DOHH2 (cell line): ENCODE measurements at regions not wholly inside any gene's neighbourhood (a gene's known extent, or its start where the extent isn't known, plus 50 kb on each side); places are given as distances from the start of the nearest gene placed in this dataset.

Source experiments
- H3F3A ChIP-seq: fragments of 200-600 bp; sonication (generic), shearing (Covaris generic); 2 replicates; pipeline ENCODE4 v1.6.0; 2016; ENCODE audit warnings: antibody characterized with exemption, mild to moderate bottlenecking; ENCODE audit not compliant: control insufficient read depth, insufficient read depth
- H3K27ac ChIP-seq: fragments of 200-600 bp; sonication (generic); 2 replicates; pipeline ENCODE4 v1.5.1; 2014; ENCODE audit warnings: low read depth, mild to moderate bottlenecking, low read length, moderate library complexity
- H3K27me3 ChIP-seq: fragments of 200-600 bp; sonication (generic); 2 replicates; pipeline ENCODE4 v1.6.1; 2014; ENCODE audit warnings: mild to moderate bottlenecking, low read length, mixed read lengths; ENCODE audit not compliant: control insufficient read depth
- H3K36me3 ChIP-seq: fragments of 200-600 bp; sonication (generic); 2 replicates; pipeline ENCODE4 v1.6.1; 2014; ENCODE audit warnings: mild to moderate bottlenecking, low read length, moderate library complexity, mixed read lengths; ENCODE audit not compliant: control insufficient read depth
- H3K4me1 ChIP-seq: fragments of 200-600 bp; sonication (generic); 2 replicates; pipeline ENCODE4 v1.6.1; 2014; ENCODE audit warnings: mild to moderate bottlenecking, low read length, mixed read lengths; ENCODE audit not compliant: control insufficient read depth
- H3K4me2 ChIP-seq: fragments of 200-600 bp; sonication (generic); 2 replicates; pipeline ENCODE4 v1.6.0; 2014; ENCODE audit warnings: mild to moderate bottlenecking, low read length, moderate library complexity
- H3K4me3 ChIP-seq: fragments of 200-600 bp; sonication (generic); 2 replicates; pipeline ENCODE4 v1.5.1; 2014; ENCODE audit warnings: mild to moderate bottlenecking, low read length, mixed read lengths
- H3K79me2 ChIP-seq: fragments of 200-600 bp; sonication (generic); 2 replicates; pipeline ENCODE4 v1.6.1; 2014; ENCODE audit warnings: mild to moderate bottlenecking, low read length, mixed read lengths; ENCODE audit not compliant: control insufficient read depth
- H3K9me2 ChIP-seq: fragments of 200-600 bp; sonication (generic); replicated peaks from 2 replicates; pipeline ENCODE4 v1.6.1; 2014; ENCODE audit warnings: mild to moderate bottlenecking, low read length, mixed read lengths; ENCODE audit not compliant: control insufficient read depth
- H3K9me3 ChIP-seq: fragments of 200-600 bp; sonication (generic); 2 replicates; pipeline ENCODE4 v1.6.1; 2014; ENCODE audit warnings: antibody characterized with exemption, low read length, mixed read lengths; ENCODE audit not compliant: control insufficient read depth, insufficient read depth
- H4K20me1 ChIP-seq: fragments of 200-600 bp; sonication (generic); 2 replicates; pipeline ENCODE4 v1.6.0; 2014; ENCODE audit warnings: low read depth, mild to moderate bottlenecking, antibody characterized with exemption, low read length, moderate library complexity; ENCODE audit not compliant: control insufficient read depth, insufficient read depth
- EZH2phosphoT487 ChIP-seq: fragments of 200-600 bp; sonication (generic); IDR thresholded peaks from 2 replicates; pipeline ENCODE4 v1.6.1; 2017; ENCODE audit warnings: borderline replicate concordance, mild to moderate bottlenecking, antibody characterized with exemption, low read length, moderate library complexity, mixed read lengths
- TF ChIP-seq, protein P1 (sequence below): fragments of 200-600 bp; sonication (generic); IDR thresholded peaks from one replicate; pipeline ENCODE4 v1.5.1; 2014; ENCODE audit warnings: antibody characterized with exemption, mild to moderate bottlenecking, low read depth, low read length; ENCODE audit not compliant: poor library complexity, severe bottlenecking

DNA sequence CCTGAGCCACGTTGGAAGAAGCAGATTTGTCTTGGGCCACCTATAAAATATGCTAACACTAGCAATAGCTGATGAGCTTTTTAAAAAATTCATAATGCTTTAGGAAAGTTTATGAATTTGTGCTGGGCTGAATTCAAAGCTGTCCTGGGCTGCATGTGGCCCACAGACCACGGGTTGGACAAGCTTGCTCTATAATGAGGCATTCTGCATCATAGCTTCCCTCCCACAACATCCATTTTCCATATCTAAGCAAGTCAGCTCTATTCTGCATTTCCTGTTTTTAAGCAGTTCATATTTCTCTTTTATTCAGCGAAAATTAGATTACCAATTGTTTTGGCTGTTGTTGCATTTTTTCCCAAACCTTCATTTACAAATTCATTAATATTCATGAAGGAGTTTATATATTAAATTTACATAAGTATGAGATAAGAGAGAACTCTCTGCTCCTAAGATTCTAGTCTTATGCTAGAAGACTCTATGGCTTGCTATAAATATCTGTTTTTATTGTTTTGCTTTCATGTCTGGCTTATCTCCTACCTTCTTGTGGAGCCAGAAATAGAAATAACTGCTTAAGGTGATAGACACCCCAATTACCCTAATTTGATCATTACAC, 114.5 kb upstream of the HNRNPA3 start:
- H3K4me2 ChIP-seq: no peak overlapping the region
- no peaks in the 10 kb centered on the region for H3F3A ChIP-seq
- no peak overlapping the region for H3K27ac ChIP-seq
- TF ChIP-seq, protein P1, sequence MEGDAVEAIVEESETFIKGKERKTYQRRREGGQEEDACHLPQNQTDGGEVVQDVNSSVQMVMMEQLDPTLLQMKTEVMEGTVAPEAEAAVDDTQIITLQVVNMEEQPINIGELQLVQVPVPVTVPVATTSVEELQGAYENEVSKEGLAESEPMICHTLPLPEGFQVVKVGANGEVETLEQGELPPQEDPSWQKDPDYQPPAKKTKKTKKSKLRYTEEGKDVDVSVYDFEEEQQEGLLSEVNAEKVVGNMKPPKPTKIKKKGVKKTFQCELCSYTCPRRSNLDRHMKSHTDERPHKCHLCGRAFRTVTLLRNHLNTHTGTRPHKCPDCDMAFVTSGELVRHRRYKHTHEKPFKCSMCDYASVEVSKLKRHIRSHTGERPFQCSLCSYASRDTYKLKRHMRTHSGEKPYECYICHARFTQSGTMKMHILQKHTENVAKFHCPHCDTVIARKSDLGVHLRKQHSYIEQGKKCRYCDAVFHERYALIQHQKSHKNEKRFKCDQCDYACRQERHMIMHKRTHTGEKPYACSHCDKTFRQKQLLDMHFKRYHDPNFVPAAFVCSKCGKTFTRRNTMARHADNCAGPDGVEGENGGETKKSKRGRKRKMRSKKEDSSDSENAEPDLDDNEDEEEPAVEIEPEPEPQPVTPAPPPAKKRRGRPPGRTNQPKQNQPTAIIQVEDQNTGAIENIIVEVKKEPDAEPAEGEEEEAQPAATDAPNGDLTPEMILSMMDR: no peak
- no peak for TF ChIP-seq EZH2phosphoT487
- H3K4me3 ChIP-seq: no peak overlapping the region
- H3K27me3 ChIP-seq: no peaks in the 10 kb centered on the region
- H3K9me3 ChIP-seq: no peaks in the 10 kb centered on the region
- no peaks in the 10 kb centered on the region for H3K79me2 ChIP-seq
- no peaks in the 10 kb centered on the region for H3K36me3 ChIP-seq
- no peaks in the 10 kb centered on the region for H4K20me1 ChIP-seq
- H3K9me2 ChIP-seq: no peaks in the 10 kb centered on the region
- H3K4me1 ChIP-seq: no peaks in the 10 kb centered on the region

DNA sequence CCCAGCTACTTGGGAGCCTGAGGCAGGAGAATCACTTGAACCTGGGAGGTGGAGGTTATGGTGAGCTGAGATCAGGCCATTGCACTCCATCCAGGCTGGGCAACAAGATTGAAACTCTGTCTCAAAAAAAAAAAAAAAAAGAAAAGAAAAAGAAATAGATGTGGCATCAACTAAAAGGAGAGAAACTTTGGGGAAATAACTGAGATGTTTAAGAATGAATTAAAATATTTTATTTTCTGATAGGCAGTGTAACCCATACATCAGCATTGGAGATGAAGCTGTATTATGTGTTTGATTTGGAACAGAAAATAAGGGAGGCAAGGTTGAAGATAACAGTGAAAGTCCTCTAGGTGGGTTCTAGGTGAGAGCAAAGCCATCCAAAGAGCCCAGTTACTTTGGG, 110.7 kb upstream of the HNRNPA3 start:
- TF ChIP-seq, protein P1: no peak
- no peak for TF ChIP-seq EZH2phosphoT487
- Histone ChIP-seq H3K79me2 (no peaks in the 10 kb centered on the region), H3K4me3 (no peak overlapping the region), H3K9me2 (no peaks in the 10 kb centered on the region), H3K9me3 (no peaks in the 10 kb centered on the region), H3K27ac (no peak overlapping the region), H3F3A (no peaks in the 10 kb centered on the region), H3K27me3 (no peaks in the 10 kb centered on the region), H3K36me3 (no peaks in the 10 kb centered on the region), H4K20me1 (no peaks in the 10 kb centered on the region), H3K4me2 (no peak overlapping the region), H3K4me1 (no peaks in the 10 kb centered on the region)

DNA sequence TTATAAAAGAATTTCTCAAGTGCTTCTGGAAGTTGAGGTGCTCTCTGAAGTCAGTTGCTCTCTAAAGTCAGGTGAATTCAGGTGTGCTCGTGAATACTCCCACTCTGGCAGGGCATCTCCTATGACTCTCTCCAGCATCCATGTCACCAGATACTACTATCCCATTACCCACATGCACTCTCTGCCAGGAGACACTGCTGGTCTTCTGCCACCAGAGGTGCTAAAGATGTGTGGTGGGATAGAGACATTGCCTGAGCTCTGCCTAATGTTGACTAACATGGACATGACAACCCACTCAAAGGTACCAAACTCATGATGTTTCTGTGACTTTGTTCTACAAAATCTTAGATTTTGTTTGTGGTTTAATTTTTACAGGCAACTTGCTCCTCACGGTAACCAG, 106.4 kb upstream of the HNRNPA3 start:
- H3K4me3 ChIP-seq: no peak overlapping the region
- no peaks in the 10 kb centered on the region for H3K9me2 ChIP-seq
- H3K27ac ChIP-seq: no peak overlapping the region
- no peaks in the 10 kb centered on the region for H3K9me3 ChIP-seq
- H3K79me2 ChIP-seq: no peaks in the 10 kb centered on the region
- H3K27me3 ChIP-seq: 0 out of 2 replicates have a peak, but pooled peaks cover 2% of the 10 kb centered on the region
- no peaks in the 10 kb centered on the region for H4K20me1 ChIP-seq
- TF ChIP-seq EZH2phosphoT487: no peak
- TF ChIP-seq, protein P1: peak; percentile 16
- no peak overlapping the region for H3K4me2 ChIP-seq
- no peaks in the 10 kb centered on the region for H3F3A ChIP-seq
- no peaks in the 10 kb centered on the region for H3K36me3 ChIP-seq
- H3K4me1 ChIP-seq: no peaks in the 10 kb centered on the region
